H1 (cell line): ENCODE measurements at regions not wholly inside any gene's neighbourhood (a gene's known extent, or its start where the extent isn't known, plus 50 kb on each side); places are given as distances from the start of the nearest gene placed in this dataset.

ENCODE experiments used
- CTBP2 ChIP-seq: IDR thresholded peaks from 2 replicates; pipeline ENCODE4 v1.7.0; 2011; ENCODE audit warnings: borderline replicate concordance, mild to moderate bottlenecking, moderate library complexity, mixed read lengths, low read length; ENCODE audit not compliant: insufficient read depth, insufficient read length
- EZH2 ChIP-seq: fragments of 200-600 bp; sonication (generic); IDR thresholded peaks from 2 replicates; pipeline ENCODE4 v1.7.1; 2012; ENCODE audit warnings: low read depth, mild to moderate bottlenecking, moderate library complexity, low read length, inconsistent platforms; ENCODE audit not compliant: severe bottlenecking
- PHF8 ChIP-seq: fragments of 200-600 bp; sonication (generic); conservative IDR thresholded peaks from 2 replicates; pipeline ENCODE4 v1.7.1; 2012; ENCODE audit warnings: low read depth, mild to moderate bottlenecking, inconsistent platforms, low read length, moderate library complexity
- RBBP5 ChIP-seq: IDR thresholded peaks from 2 replicates; pipeline ENCODE4 v1.7.1; 2012; ENCODE audit warnings: low read depth, mild to moderate bottlenecking, inconsistent platforms, low read length, moderate library complexity, borderline replicate concordance
- SRF ChIP-seq: IDR thresholded peaks from 2 replicates; pipeline ENCODE4 v1.6.1; 2011; ENCODE audit warnings: mild to moderate bottlenecking, low read depth, low read length, moderate library complexity
- TCF12 ChIP-seq: IDR thresholded peaks from 2 replicates; pipeline ENCODE4 v1.6.1; 2011; ENCODE audit warnings: low read depth, mild to moderate bottlenecking, low read length
- TF ChIP-seq, protein P1 (sequence below): fragments of 300-600 bp; sonication (generic); IDR thresholded peaks from 2 replicates; pipeline ENCODE4 v1.7.1; 2012; ENCODE audit warnings: low read length, moderate library complexity, mild to moderate bottlenecking, inconsistent platforms; ENCODE audit not compliant: insufficient replicate concordance

DNA sequence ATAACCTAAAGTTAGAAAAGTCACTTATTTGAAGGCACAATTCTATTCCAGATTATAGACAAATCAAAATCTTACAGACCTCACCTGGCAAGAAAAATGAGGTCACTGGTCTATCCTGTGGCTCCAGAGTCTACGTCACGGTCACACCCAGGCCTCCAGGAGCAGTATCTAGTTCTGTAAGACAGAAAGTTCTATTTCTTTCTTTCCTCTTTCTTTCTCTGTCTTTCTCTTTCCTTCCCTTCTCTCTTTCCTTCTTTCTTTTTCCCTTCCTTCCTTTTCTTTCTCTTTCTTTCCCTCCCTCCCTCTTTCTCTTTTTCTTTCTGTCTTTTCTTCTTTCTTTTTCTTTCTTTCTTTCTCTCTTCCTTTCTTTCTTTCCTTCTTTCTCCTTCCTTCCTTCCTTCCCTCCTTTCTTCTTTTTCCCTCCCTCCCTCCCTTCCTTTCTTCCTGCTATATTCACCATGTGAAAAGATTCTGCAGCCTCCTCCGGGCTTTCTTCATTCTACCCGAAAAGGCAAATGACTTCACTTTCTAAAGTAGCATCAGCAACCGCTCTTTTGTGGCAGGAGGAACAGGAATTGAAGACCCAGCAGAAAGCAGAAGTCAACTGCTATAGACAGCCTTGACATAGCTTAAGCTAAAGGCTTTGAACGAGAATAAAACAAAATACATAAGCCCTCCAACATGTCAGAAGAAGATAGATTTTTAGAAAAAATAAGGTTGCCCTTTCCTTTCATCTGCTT lies 83.9 kb upstream of the SIRPG start (continued):
- no peak for TF ChIP-seq RBBP5
- no peak for TF ChIP-seq EZH2
- no peak for TF ChIP-seq PHF8
- TF ChIP-seq, protein P1, sequence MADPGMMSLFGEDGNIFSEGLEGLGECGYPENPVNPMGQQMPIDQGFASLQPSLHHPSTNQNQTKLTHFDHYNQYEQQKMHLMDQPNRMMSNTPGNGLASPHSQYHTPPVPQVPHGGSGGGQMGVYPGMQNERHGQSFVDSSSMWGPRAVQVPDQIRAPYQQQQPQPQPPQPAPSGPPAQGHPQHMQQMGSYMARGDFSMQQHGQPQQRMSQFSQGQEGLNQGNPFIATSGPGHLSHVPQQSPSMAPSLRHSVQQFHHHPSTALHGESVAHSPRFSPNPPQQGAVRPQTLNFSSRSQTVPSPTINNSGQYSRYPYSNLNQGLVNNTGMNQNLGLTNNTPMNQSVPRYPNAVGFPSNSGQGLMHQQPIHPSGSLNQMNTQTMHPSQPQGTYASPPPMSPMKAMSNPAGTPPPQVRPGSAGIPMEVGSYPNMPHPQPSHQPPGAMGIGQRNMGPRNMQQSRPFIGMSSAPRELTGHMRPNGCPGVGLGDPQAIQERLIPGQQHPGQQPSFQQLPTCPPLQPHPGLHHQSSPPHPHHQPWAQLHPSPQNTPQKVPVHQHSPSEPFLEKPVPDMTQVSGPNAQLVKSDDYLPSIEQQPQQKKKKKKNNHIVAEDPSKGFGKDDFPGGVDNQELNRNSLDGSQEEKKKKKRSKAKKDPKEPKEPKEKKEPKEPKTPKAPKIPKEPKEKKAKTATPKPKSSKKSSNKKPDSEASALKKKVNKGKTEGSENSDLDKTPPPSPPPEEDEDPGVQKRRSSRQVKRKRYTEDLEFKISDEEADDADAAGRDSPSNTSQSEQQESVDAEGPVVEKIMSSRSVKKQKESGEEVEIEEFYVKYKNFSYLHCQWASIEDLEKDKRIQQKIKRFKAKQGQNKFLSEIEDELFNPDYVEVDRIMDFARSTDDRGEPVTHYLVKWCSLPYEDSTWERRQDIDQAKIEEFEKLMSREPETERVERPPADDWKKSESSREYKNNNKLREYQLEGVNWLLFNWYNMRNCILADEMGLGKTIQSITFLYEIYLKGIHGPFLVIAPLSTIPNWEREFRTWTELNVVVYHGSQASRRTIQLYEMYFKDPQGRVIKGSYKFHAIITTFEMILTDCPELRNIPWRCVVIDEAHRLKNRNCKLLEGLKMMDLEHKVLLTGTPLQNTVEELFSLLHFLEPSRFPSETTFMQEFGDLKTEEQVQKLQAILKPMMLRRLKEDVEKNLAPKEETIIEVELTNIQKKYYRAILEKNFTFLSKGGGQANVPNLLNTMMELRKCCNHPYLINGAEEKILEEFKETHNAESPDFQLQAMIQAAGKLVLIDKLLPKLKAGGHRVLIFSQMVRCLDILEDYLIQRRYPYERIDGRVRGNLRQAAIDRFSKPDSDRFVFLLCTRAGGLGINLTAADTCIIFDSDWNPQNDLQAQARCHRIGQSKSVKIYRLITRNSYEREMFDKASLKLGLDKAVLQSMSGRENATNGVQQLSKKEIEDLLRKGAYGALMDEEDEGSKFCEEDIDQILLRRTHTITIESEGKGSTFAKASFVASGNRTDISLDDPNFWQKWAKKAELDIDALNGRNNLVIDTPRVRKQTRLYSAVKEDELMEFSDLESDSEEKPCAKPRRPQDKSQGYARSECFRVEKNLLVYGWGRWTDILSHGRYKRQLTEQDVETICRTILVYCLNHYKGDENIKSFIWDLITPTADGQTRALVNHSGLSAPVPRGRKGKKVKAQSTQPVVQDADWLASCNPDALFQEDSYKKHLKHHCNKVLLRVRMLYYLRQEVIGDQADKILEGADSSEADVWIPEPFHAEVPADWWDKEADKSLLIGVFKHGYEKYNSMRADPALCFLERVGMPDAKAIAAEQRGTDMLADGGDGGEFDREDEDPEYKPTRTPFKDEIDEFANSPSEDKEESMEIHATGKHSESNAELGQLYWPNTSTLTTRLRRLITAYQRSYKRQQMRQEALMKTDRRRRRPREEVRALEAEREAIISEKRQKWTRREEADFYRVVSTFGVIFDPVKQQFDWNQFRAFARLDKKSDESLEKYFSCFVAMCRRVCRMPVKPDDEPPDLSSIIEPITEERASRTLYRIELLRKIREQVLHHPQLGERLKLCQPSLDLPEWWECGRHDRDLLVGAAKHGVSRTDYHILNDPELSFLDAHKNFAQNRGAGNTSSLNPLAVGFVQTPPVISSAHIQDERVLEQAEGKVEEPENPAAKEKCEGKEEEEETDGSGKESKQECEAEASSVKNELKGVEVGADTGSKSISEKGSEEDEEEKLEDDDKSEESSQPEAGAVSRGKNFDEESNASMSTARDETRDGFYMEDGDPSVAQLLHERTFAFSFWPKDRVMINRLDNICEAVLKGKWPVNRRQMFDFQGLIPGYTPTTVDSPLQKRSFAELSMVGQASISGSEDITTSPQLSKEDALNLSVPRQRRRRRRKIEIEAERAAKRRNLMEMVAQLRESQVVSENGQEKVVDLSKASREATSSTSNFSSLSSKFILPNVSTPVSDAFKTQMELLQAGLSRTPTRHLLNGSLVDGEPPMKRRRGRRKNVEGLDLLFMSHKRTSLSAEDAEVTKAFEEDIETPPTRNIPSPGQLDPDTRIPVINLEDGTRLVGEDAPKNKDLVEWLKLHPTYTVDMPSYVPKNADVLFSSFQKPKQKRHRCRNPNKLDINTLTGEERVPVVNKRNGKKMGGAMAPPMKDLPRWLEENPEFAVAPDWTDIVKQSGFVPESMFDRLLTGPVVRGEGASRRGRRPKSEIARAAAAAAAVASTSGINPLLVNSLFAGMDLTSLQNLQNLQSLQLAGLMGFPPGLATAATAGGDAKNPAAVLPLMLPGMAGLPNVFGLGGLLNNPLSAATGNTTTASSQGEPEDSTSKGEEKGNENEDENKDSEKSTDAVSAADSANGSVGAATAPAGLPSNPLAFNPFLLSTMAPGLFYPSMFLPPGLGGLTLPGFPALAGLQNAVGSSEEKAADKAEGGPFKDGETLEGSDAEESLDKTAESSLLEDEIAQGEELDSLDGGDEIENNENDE, result no peak
- no peak for TF ChIP-seq SRF
- no peak for TF ChIP-seq CTBP2
- TF ChIP-seq TCF12, result no peak
- TF ChIP-seq, all 59 proteins: peak for 0
